Heart right ventricle (tissue), 2 donors: ENCODE measurements at regions not wholly inside any gene's neighbourhood (a gene's known extent, or its start where the extent isn't known, plus 50 kb on each side); places are given as distances from the start of the nearest gene placed in this dataset.

ENCODE experiments used
- microRNA-seq, 2 donors: library from miRNA; unstranded; fragments of <30 nt; microRNA quantifications; one replicate each; pipeline ENCODE4 v1.2.0, GENCODE V29; 2021
- donor health status: DM: no; HTN: no; CAD: no.
- donor health status: DM: yes; HTN: yes; CAD: no.

Small RNA genes lying in the stretch of these regions (microRNA-seq; reads per million reads assigned to microRNA genes)
- 0 reads per million in 2 donors for gene MIR3672
